HFFc6 (cell line): ENCODE measurements at regions not wholly inside any gene's neighbourhood (a gene's known extent, or its start where the extent isn't known, plus 50 kb on each side); places are given as distances from the start of the nearest gene placed in this dataset.

ENCODE experiments used
- DNase-seq: peaks from one replicate; pipeline ENCODE4 v3.0.0-alpha.2; 2018
- H3K27ac Mint-ChIP-seq: 2 replicates; pipeline ENCODE4 v1.8.0; 2020; ENCODE audit warnings: mild to moderate bottlenecking, mixed read lengths
- H3K27me3 Mint-ChIP-seq: 2 replicates; pipeline ENCODE4 v1.8.0; 2021; ENCODE audit warnings: mild to moderate bottlenecking, moderate library complexity, mixed read lengths; ENCODE audit not compliant: insufficient read depth
- H3K36me3 Mint-ChIP-seq: 2 replicates; pipeline ENCODE4 v1.8.0; 2021; ENCODE audit warnings: low read depth, mixed read lengths
- H3K4me1 Mint-ChIP-seq: 2 replicates; pipeline ENCODE4 v1.8.0; 2020; ENCODE audit warnings: low read depth, mixed read lengths
- H3K4me3 Mint-ChIP-seq: 2 replicates; pipeline ENCODE4 v1.8.0; 2020; ENCODE audit warnings: mild to moderate bottlenecking, moderate library complexity, mixed read lengths
- H3K9me3 Mint-ChIP-seq: 2 replicates; pipeline ENCODE4 v1.8.0; 2020; ENCODE audit warnings: mild to moderate bottlenecking, mixed read lengths
- CTCF ChIP-seq: fragments of 200-600 bp; sonication (generic); IDR thresholded peaks from 2 replicates; pipeline ENCODE4 v1.5.0; 2021; ENCODE audit warnings: antibody characterized with exemption, mild to moderate bottlenecking

DNA sequence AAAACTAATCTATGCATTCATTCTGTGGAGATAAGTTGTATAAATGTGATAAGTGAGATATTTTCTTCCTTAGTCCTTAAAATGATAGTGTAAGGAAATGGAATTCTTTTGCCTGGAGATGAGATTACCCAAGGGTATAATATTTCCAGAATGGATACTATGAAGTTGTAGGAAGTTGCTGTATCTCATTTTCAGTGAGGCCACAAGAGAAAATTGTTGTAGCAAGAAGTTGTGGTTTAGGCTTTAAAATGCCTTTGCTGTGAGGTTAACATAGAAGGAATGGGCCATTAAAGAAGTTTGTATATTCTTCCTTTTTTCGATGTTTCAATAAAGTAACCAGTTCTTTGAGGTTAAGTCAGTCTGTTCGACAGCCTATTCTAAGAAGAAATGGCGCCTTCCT is 50.7 kb upstream of the LIN7C start:
- peak; percentile 44 for DNase-seq
- H3K4me3 Mint-ChIP-seq, result no peak overlapping the region
- no peak for TF ChIP-seq CTCF
- H3K9me3 Mint-ChIP-seq, result no peaks in the 10 kb centered on the region
- no peaks in the 10 kb centered on the region for H3K36me3 Mint-ChIP-seq
- H3K27ac Mint-ChIP-seq, result no peak overlapping the region
- H3K4me1 Mint-ChIP-seq, result peaks cover 50% of the 10 kb centered on the region
- peaks cover 3% of the 10 kb centered on the region; the same call in 1 of the 2 replicates for H3K27me3 Mint-ChIP-seq
